Upper lobe of left lung (tissue), 6 donors: ENCODE measurements at regions not wholly inside any gene's neighbourhood (a gene's known extent, or its start where the extent isn't known, plus 50 kb on each side); places are given as distances from the start of the nearest gene placed in this dataset.

ENCODE experiments used
- ATAC-seq, 2 donors: fragments of 200-7000 bp; cut with Tn5 transposase; one replicate each; pipeline ENCODE4 v1.9.1; 2022; ENCODE audit warnings: mild to moderate bottlenecking in 2 of 2, moderate library complexity in 2 of 2; ENCODE audit not compliant: low FRiP score in 2 of 2
- DNase-seq, 2 donors: peaks; one replicate each; pipeline ENCODE4 v3.0.0-alpha.2; 2019 to 2020
- H3K27ac ChIP-seq, 4 donors: fragments of 200-600 bp; sonication (generic); one replicate each; pipeline ENCODE4 v1.5.1; 2016 to 2019
- H3K27me3 ChIP-seq, 4 donors: fragments of 200-600 bp; sonication (generic); one replicate each; pipeline ENCODE4 v1.5.1; 2017 to 2019
- H3K36me3 ChIP-seq, 4 donors: fragments of 200-600 bp; sonication (generic); one replicate each; pipeline ENCODE4 v1.5.1; 2016 to 2019
- H3K4me1 ChIP-seq, 4 donors: fragments of 200-600 bp; sonication (generic); one replicate each; pipeline ENCODE4 v1.5.1; 2018 to 2019
- H3K4me3 ChIP-seq, 4 donors: fragments of 200-600 bp; sonication (generic); one replicate each; pipeline ENCODE4 v1.5.1; 2017 to 2019; ENCODE audit warnings: mild to moderate bottlenecking in 2 of 4, moderate library complexity in 1 of 4
- H3K9me3 ChIP-seq, 4 donors: fragments of 200-600 bp; sonication (generic); one replicate each; pipeline ENCODE4 v1.5.1; 2018 to 2019
- CTCF ChIP-seq, 6 experiments: fragments of 450-650 bp in 4 of 6; fragments of 200-600 bp in 2 of 6; sonication (generic) in 2 of 6; IDR thresholded peaks; one replicate each; pipeline ENCODE4 v1.5.1; 2016 to 2019; ENCODE audit warnings: antibody characterized with exemption in 6 of 6
- EP300 ChIP-seq, 4 donors: sonication (generic); formaldehyde crosslinking; IDR thresholded peaks; one replicate each; pipeline ENCODE4 v1.5.1; 2017; ENCODE audit warnings: antibody characterized with exemption in 4 of 4, control low read depth in 2 of 4
- POLR2A ChIP-seq, 4 donors: fragments of 450-650 bp; IDR thresholded peaks; one replicate each; pipeline ENCODE4 v1.5.1; 2016 to 2017; ENCODE audit warnings: antibody characterized with exemption in 4 of 4, mild to moderate bottlenecking in 2 of 4
- POLR2AphosphoS5 ChIP-seq, 2 donors: sonication (generic); formaldehyde crosslinking; IDR thresholded peaks; one replicate each; pipeline ENCODE4 v1.5.1; 2017; ENCODE audit warnings: antibody characterized with exemption in 2 of 2
- WGBS, 2 donors: methylation state at CpG; one replicate each; pipeline ENCODE4 v1.1.5; 2017 to 2018; 5-methylcytosine and 5-hydroxymethylcytosine counted together
- donor health status: DM: no; HTN: no; CAD: no; lungs with moderate emphysema.
- donor health status: DM: no; HTN: yes; CAD: no; lungs with severe emphysema.

GRCh38 chr1:195591917-195592672, 1016.1 kb downstream of the KCNT2 start:
- ATAC-seq, result no peak
- H3K4me1 ChIP-seq, result no peaks in the 10 kb centered on the region
- no peak for TF ChIP-seq POLR2AphosphoS5 (IDR thresholded peaks at IDR 0.05)
- no peak for TF ChIP-seq POLR2A (IDR thresholded peaks at IDR 0.05)
- no peak for TF ChIP-seq EP300 (IDR thresholded peaks at IDR 0.05)
- TF ChIP-seq CTCF (IDR thresholded peaks at IDR 0.05), result no peak
- H3K27ac ChIP-seq, result no peak overlapping the region
- H3K4me3 ChIP-seq, result no peak overlapping the region
- no peaks in the 10 kb centered on the region for H3K36me3 ChIP-seq
- WGBS, 2 donors, result 72 to 77% methylated on average over 3 of the region's 3 CpGs
- no peaks in the 10 kb centered on the region for H3K9me3 ChIP-seq
- H3K27me3 ChIP-seq, result no peaks in the 10 kb centered on the region
- no peak for DNase-seq

DNA sequence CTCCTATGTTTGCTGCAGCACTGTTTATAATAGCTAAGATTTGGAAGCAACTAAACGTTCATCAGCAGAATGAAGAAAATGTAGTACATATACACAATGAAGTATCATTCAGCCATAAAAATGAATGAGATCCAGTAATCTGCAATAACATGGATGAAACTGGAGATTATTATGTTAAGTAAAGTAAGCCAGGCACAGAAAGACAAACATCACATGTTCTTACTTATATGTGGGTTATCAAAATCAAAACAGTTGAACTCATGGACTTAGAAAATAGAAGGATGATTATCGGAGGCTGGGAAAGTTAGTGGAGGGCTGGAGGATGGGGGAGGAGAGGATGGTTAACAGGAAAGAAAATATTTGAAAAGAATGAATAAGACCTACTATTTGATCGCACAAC, 1017.6 kb downstream of the KCNT2 start:
- no peak for ATAC-seq
- H3K9me3 ChIP-seq, result no peaks in the 10 kb centered on the region
- WGBS, 2 donors, result 69 to 75% methylated on average over 3 of the region's 3 CpGs
- H3K4me3 ChIP-seq, result no peak overlapping the region
- H3K36me3 ChIP-seq, result no peaks in the 10 kb centered on the region
- no peak overlapping the region for H3K27ac ChIP-seq
- H3K27me3 ChIP-seq, result no peaks in the 10 kb centered on the region
- no peak for TF ChIP-seq POLR2A (IDR thresholded peaks at IDR 0.05)
- no peak for TF ChIP-seq POLR2AphosphoS5 (IDR thresholded peaks at IDR 0.05)
- no peak for TF ChIP-seq EP300 (IDR thresholded peaks at IDR 0.05)
- no peak for TF ChIP-seq CTCF (IDR thresholded peaks at IDR 0.05)
- H3K4me1 ChIP-seq, result no peaks in the 10 kb centered on the region
- DNase-seq, result no peak

GRCh38 chr1:195584870-195585624, 1023.2 kb downstream of the KCNT2 start:
- H3K9me3 ChIP-seq, result no peaks in the 10 kb centered on the region
- H3K27me3 ChIP-seq, result no peaks in the 10 kb centered on the region
- TF ChIP-seq POLR2A (IDR thresholded peaks at IDR 0.05), result no peak
- TF ChIP-seq POLR2AphosphoS5 (IDR thresholded peaks at IDR 0.05), result no peak
- no peak for TF ChIP-seq EP300 (IDR thresholded peaks at IDR 0.05)
- TF ChIP-seq CTCF (IDR thresholded peaks at IDR 0.05), result no peak
- DNase-seq (no peak), ATAC-seq (no peak)
- H3K4me3 ChIP-seq, result no peak overlapping the region
- no peaks in the 10 kb centered on the region for H3K4me1 ChIP-seq
- H3K27ac ChIP-seq, result no peak overlapping the region
- 81 to 83% methylated on average over 1 to 2 of the region's 2 CpGs for WGBS, 2 donors
- H3K36me3 ChIP-seq, result no peaks in the 10 kb centered on the region

- Histone ChIP-seq H3K4me1 (no peaks in the 10 kb centered on the region), H3K9me3 (no peaks in the 10 kb centered on the region), H3K36me3 (no peaks in the 10 kb centered on the region), H3K27ac (no peak overlapping the region), H3K27me3 (no peaks in the 10 kb centered on the region), H3K4me3 (no peak overlapping the region)
- no peak for DNase-seq
- ATAC-seq, result no peak
- TF ChIP-seq POLR2AphosphoS5 (IDR thresholded peaks at IDR 0.05) (no peak), CTCF (IDR thresholded peaks at IDR 0.05) (no peak), POLR2A (IDR thresholded peaks at IDR 0.05) (no peak), EP300 (IDR thresholded peaks at IDR 0.05) (no peak)
- 76 to 89% methylated on average over 2 of the region's 2 CpGs for WGBS, 2 donors
Observed at GRCh38 chr1:195580988-195581387, 1027.3 kb downstream of the KCNT2 start.
